Type B pancreatic cell (in vitro differentiated cells): ENCODE measurements at regions not wholly inside any gene's neighbourhood (a gene's known extent, or its start where the extent isn't known, plus 50 kb on each side); places are given as distances from the start of the nearest gene placed in this dataset.
"Not testable (repeated sequence)": the region's sequence is repeated elsewhere in the genome, so short reads cannot be mapped to it uniquely, and the experiment has no call there.

Source experiments
- DNase-seq: peaks from one replicate; pipeline ENCODE4 v3.0.0; 2021; ENCODE audit warnings: mixed read lengths; ENCODE audit not compliant: unreplicated experiment; ENCODE audit errors: extremely low spot score
- H3K27ac Mint-ChIP-seq: 2 replicates; pipeline ENCODE4 v1.8.0; 2021; ENCODE audit warnings: mild to moderate bottlenecking, mixed read lengths
- H3K27me3 Mint-ChIP-seq: 2 replicates; pipeline ENCODE4 v1.8.0; 2021; ENCODE audit warnings: mixed read lengths
- H3K36me3 Mint-ChIP-seq: 2 replicates; pipeline ENCODE4 v1.8.0; 2021; ENCODE audit warnings: mixed read lengths
- H3K4me1 Mint-ChIP-seq: one replicate; pipeline ENCODE4 v1.8.0; 2021; ENCODE audit warnings: mixed read lengths; ENCODE audit not compliant: unreplicated experiment
- H3K4me3 Mint-ChIP-seq: 2 replicates; pipeline ENCODE4 v1.8.0; 2021; ENCODE audit warnings: mild to moderate bottlenecking, mixed read lengths
- H3K9me3 Mint-ChIP-seq: 2 replicates; pipeline ENCODE4 v1.8.0; 2021; ENCODE audit warnings: mixed read lengths
- TF ChIP-seq, protein P1 (sequence below): fragments of 200-600 bp; sonication (generic); conservative IDR thresholded peaks from 2 replicates; pipeline ENCODE4 v1.5.0; 2021; ENCODE audit warnings: antibody characterized with exemption, mild to moderate bottlenecking

DNA sequence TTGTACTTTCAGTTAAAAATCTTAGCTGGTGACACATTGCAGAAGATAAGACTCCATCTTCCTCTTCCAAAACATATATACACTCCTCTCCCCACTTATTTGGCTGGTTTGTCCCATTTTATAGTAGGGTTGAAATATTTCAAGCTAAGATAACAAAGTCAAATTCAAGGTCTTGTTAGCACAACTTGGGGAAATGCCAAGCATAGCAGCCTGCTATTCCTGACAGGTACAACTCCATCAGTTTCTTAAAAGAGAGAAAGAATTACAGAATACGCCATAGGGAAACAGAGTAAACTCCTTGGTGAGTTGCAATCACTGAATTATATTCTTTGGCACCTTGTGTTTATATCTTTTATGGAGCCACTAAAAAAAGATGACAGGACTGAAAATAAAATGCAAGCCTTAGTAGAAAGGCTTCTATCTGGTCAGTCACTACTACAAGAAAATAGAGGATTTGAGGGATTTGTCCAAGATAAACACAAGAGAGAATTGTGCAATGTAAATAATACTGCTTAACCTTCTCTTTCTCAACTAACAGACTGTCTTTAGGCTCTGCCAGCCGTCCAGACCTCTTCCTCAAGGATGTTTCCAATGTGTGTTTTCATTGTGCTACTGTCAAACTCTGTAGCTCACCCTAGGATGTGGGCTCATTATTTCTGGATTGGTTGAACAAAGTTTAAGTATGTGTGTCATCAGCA, 170.3 kb downstream of the VEGFC start:
- H3K4me3 Mint-ChIP-seq: no peak overlapping the region
- H3K27me3 Mint-ChIP-seq: peaks cover 49% of the 10 kb centered on the region
- H3K36me3 Mint-ChIP-seq: no peaks in the 10 kb centered on the region
- no peak overlapping the region for H3K27ac Mint-ChIP-seq
- TF ChIP-seq, protein P1, sequence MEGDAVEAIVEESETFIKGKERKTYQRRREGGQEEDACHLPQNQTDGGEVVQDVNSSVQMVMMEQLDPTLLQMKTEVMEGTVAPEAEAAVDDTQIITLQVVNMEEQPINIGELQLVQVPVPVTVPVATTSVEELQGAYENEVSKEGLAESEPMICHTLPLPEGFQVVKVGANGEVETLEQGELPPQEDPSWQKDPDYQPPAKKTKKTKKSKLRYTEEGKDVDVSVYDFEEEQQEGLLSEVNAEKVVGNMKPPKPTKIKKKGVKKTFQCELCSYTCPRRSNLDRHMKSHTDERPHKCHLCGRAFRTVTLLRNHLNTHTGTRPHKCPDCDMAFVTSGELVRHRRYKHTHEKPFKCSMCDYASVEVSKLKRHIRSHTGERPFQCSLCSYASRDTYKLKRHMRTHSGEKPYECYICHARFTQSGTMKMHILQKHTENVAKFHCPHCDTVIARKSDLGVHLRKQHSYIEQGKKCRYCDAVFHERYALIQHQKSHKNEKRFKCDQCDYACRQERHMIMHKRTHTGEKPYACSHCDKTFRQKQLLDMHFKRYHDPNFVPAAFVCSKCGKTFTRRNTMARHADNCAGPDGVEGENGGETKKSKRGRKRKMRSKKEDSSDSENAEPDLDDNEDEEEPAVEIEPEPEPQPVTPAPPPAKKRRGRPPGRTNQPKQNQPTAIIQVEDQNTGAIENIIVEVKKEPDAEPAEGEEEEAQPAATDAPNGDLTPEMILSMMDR: no peak
- no peak for DNase-seq
- H3K9me3 Mint-ChIP-seq: no peaks in the 10 kb centered on the region
- H3K4me1 Mint-ChIP-seq: no peaks in the 10 kb centered on the region

DNA sequence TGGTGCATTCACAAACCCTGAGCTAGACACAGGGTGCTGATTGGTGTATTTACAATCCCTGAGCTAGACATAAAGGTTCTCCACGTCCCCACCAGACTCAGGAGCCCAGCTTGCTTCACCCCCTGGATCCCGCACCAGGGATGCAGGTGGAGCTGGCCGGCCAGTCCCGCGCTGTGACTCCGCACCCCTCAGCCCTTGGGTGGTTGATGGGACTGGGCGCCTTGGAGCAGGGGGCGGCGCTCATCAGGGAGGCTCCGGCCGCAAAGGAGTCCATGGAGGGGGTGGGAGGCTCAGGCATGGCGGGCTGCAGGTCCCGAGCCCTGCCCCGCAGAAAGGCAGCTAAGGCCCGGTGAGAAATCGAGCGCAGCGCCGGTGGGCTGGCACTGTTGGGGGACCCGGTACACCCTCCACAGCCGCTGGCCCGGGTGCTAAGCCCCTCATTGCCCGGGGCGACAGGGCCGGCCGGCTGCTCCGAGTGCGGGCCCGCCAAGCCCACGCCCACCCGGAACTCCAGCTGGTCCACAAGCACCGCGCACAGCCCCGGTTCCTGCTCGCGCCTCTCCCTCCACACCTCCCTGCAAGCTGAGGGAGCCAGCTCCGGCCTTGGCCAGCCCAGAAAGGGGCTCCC, 167.6 kb downstream of the VEGFC start:
- H3K27ac Mint-ChIP-seq, H3K4me1 Mint-ChIP-seq, H3K4me3 Mint-ChIP-seq, DNase-seq, H3K36me3 Mint-ChIP-seq, H3K9me3 Mint-ChIP-seq: not testable (repeated sequence)
- peaks cover 35% of the 10 kb centered on the region for H3K27me3 Mint-ChIP-seq

DNA sequence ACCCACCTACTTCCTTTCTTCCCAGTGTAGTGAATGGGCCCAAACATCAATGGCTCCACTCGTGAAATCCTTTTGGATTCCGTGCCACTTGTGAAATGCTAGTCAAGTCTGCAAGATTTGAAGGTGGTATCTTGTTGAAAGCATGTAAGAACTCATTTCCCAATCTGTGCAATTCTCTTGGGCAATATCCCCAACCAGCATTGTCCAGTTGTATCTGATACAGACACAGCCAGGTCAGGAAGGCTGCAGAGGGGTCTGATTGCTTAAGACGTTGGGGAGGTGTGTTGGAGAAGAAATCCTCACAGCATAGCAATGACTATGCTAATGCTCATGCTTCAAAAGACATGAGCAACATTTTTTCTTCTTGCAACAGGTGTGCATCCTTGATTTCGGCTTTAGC, 164.8 kb downstream of the VEGFC start:
- Mint-ChIP-seq H3K36me3 (no peaks in the 10 kb centered on the region), H3K27me3 (peaks cover 17% of the 10 kb centered on the region), H3K9me3 (no peaks in the 10 kb centered on the region), H3K27ac (no peak overlapping the region), H3K4me1 (no peaks in the 10 kb centered on the region), H3K4me3 (no peak overlapping the region)
- TF ChIP-seq, protein P1: no peak
- no peak for DNase-seq

DNA sequence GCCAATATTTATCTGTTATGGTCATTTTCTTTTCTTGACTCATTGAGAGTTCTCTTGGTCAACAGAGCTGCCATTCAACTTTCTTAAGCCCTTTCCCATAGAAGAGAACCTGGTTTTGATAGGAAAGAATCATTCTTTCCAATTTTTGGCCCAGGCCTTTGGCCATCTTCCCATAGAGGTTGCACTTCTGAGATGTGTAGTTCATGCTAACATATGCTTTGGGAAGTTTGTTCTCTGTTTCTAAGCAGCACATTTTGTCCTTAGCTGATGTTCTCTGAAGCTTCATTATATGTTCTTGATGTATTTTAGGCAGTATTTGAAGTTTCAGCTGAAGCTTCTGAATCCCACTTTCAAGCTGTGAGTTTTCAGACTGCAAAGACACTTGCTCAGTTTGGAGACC, 161.1 kb downstream of the VEGFC start:
- Mint-ChIP-seq H3K4me1 (no peaks in the 10 kb centered on the region), H3K9me3 (no peaks in the 10 kb centered on the region), H3K27ac (no peak overlapping the region), H3K27me3 (peaks cover 12% of the 10 kb centered on the region), H3K36me3 (no peaks in the 10 kb centered on the region), H3K4me3 (no peak overlapping the region)
- TF ChIP-seq, protein P1: no peak
- DNase-seq: no peak
